KMS-11 (cell line): ENCODE measurements at regions not wholly inside any gene's neighbourhood (a gene's known extent, or its start where the extent isn't known, plus 50 kb on each side); places are given as distances from the start of the nearest gene placed in this dataset.

ENCODE experiments used
- H2AFZ ChIP-seq: fragments of 200-600 bp; sonication (generic); 2 replicates; pipeline ENCODE4 v1.6.1; 2016; ENCODE audit warnings: antibody characterized with exemption, mixed run types, low read depth
- H3K27ac ChIP-seq: fragments of 200-600 bp; sonication (generic); 2 replicates; pipeline ENCODE4 v1.6.1; 2016; ENCODE audit warnings: mild to moderate bottlenecking, mixed run types
- H3K27me3 ChIP-seq: fragments of 200-600 bp; sonication (generic); 2 replicates; pipeline ENCODE4 v1.6.1; 2017; ENCODE audit warnings: mild to moderate bottlenecking, low read depth, mixed run types, moderate library complexity; ENCODE audit not compliant: insufficient read depth
- H3K36me3 ChIP-seq: fragments of 200-600 bp; sonication (generic); 2 replicates; pipeline ENCODE4 v1.6.1; 2017; ENCODE audit warnings: mild to moderate bottlenecking, mixed run types; ENCODE audit not compliant: insufficient read depth
- H3K4me1 ChIP-seq: fragments of 200-600 bp; sonication (generic); 2 replicates; pipeline ENCODE4 v1.6.1; 2016; ENCODE audit warnings: mild to moderate bottlenecking, low read depth, mixed run types; ENCODE audit not compliant: poor library complexity, severe bottlenecking
- H3K4me2 ChIP-seq: fragments of 200-600 bp; sonication (generic); 2 replicates; pipeline ENCODE4 v1.7.0; 2016; ENCODE audit warnings: mild to moderate bottlenecking, mixed run types
- H3K4me3 ChIP-seq: fragments of 200-600 bp; sonication (generic); IDR thresholded peaks from 2 replicates; pipeline ENCODE4 v1.6.1; 2017; ENCODE audit warnings: low read depth, low read length, mixed read lengths; ENCODE audit not compliant: insufficient read depth
- H3K79me2 ChIP-seq: fragments of 200-600 bp; sonication (generic); 2 replicates; pipeline ENCODE4 v1.6.1; 2016; ENCODE audit warnings: low read depth, mixed run types; ENCODE audit not compliant: insufficient read depth
- H3K9ac ChIP-seq: fragments of 200-600 bp; sonication (generic); 2 replicates; pipeline ENCODE4 v1.6.1; 2016; ENCODE audit warnings: mild to moderate bottlenecking, mixed run types
- H4K20me1 ChIP-seq: fragments of 200-600 bp; sonication (generic); 2 replicates; pipeline ENCODE4 v1.6.1; 2016; ENCODE audit warnings: mild to moderate bottlenecking, mixed run types; ENCODE audit not compliant: insufficient read depth
- CTCF ChIP-seq: fragments of 200-600 bp; sonication (generic); conservative IDR thresholded peaks from 2 replicates; pipeline ENCODE4 v1.6.1; 2017; ENCODE audit warnings: low read depth, mild to moderate bottlenecking, antibody characterized with exemption, low read length, moderate library complexity, mixed read lengths

DNA sequence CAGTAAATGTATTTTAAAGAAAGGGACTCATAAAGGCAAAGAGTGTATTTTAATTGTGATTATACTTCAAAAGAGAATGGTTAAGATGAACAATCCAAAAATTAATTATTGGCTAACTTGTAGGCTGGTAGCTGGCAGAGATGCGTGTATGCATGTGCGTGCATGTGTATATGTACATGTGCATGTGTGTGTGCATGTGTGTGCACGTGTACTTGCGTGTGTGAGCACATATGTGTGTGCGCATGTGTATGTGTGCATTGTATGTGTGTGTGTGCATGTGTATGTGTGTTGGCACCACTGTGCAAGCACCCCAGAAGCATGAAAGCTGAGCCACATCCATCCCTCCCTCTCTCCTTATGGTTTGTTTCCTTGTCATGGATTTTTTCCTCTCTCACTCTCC lies 83.0 kb upstream of the SLC1A3 start:
- H3K4me1 ChIP-seq, result no peaks in the 10 kb centered on the region
- H2AFZ ChIP-seq, result no peak overlapping the region
- no peaks in the 10 kb centered on the region for H4K20me1 ChIP-seq
- no peaks in the 10 kb centered on the region for H3K36me3 ChIP-seq
- H3K4me2 ChIP-seq, result no peak overlapping the region
- no peaks in the 10 kb centered on the region for H3K27me3 ChIP-seq
- no peaks in the 10 kb centered on the region for H3K79me2 ChIP-seq
- TF ChIP-seq CTCF, result no peak
- H3K9ac ChIP-seq, result no peak overlapping the region
- no peak overlapping the region for H3K27ac ChIP-seq
- no peak overlapping the region for H3K4me3 ChIP-seq

GRCh38 chr5:36523926-36524325 lies 82.5 kb upstream of the SLC1A3 start:
- no peak overlapping the region for H3K4me2 ChIP-seq
- no peaks in the 10 kb centered on the region for H4K20me1 ChIP-seq
- no peaks in the 10 kb centered on the region for H3K4me1 ChIP-seq
- TF ChIP-seq CTCF, result no peak
- H3K4me3 ChIP-seq, result no peak overlapping the region
- H3K27me3 ChIP-seq, result no peaks in the 10 kb centered on the region
- no peak overlapping the region for H2AFZ ChIP-seq
- H3K36me3 ChIP-seq, result no peaks in the 10 kb centered on the region
- H3K79me2 ChIP-seq, result no peaks in the 10 kb centered on the region
- H3K9ac ChIP-seq, result no peak overlapping the region
- no peak overlapping the region for H3K27ac ChIP-seq

GRCh38 chr5:36526537-36526936 lies 79.9 kb upstream of the SLC1A3 start:
- no peak overlapping the region for H3K27ac ChIP-seq
- H3K4me1 ChIP-seq, result no peaks in the 10 kb centered on the region
- no peak overlapping the region for H3K4me2 ChIP-seq
- H3K9ac ChIP-seq, result no peak overlapping the region
- no peaks in the 10 kb centered on the region for H3K36me3 ChIP-seq
- no peak for TF ChIP-seq CTCF
- no peaks in the 10 kb centered on the region for H3K79me2 ChIP-seq
- no peaks in the 10 kb centered on the region for H3K27me3 ChIP-seq
- no peak overlapping the region for H3K4me3 ChIP-seq
- H4K20me1 ChIP-seq, result no peaks in the 10 kb centered on the region
- H2AFZ ChIP-seq, result no peak overlapping the region

GRCh38 chr5:36528588-36528987 lies 77.8 kb upstream of the SLC1A3 start:
- no peak overlapping the region for H3K27ac ChIP-seq
- no peaks in the 10 kb centered on the region for H3K36me3 ChIP-seq
- no peaks in the 10 kb centered on the region for H3K79me2 ChIP-seq
- H3K4me3 ChIP-seq, result no peak overlapping the region
- H3K9ac ChIP-seq, result no peak overlapping the region
- no peak for TF ChIP-seq CTCF
- H3K27me3 ChIP-seq, result no peaks in the 10 kb centered on the region
- no peak overlapping the region for H3K4me2 ChIP-seq
- H3K4me1 ChIP-seq, result no peaks in the 10 kb centered on the region
- H2AFZ ChIP-seq, result no peak overlapping the region
- H4K20me1 ChIP-seq, result no peaks in the 10 kb centered on the region

GRCh38 chr5:36529142-36529541 lies 77.3 kb upstream of the SLC1A3 start:
- Histone ChIP-seq H3K4me2 (no peak overlapping the region), H2AFZ (no peak overlapping the region), H3K36me3 (no peaks in the 10 kb centered on the region), H3K27ac (no peak overlapping the region), H3K4me3 (no peak overlapping the region), H4K20me1 (no peaks in the 10 kb centered on the region), H3K79me2 (no peaks in the 10 kb centered on the region), H3K9ac (no peak overlapping the region), H3K27me3 (no peaks in the 10 kb centered on the region), H3K4me1 (no peaks in the 10 kb centered on the region)
- no peak for TF ChIP-seq CTCF
